WTC11 (cell line): ENCODE measurements at regions not wholly inside any gene's neighbourhood (a gene's known extent, or its start where the extent isn't known, plus 50 kb on each side); places are given as distances from the start of the nearest gene placed in this dataset.

ENCODE experiments used
- ATAC-seq: fragments of 200-7000 bp; cut with Tn5 transposase; 2 replicates; pipeline ENCODE4 v1.10.0; 2021; ENCODE audit warnings: mild to moderate bottlenecking, moderate library complexity
- CTCF ChIA-PET: fragments of 300-600 bp; sonication (Branson Sonifier 250); formaldehyde crosslinking; loops from one replicate; lab custom pipeline; 2021; ENCODE audit warnings: antibody characterized with exemption; lab: Charles Lee
- POLR2A ChIA-PET: fragments of 350-600 bp; sonication (Branson Sonifier 250); formaldehyde crosslinking; loops from one replicate; lab custom pipeline; 2021; ENCODE audit warnings: antibody characterized with exemption; lab: Charles Lee
- DNase-seq: peaks from one replicate; pipeline ENCODE4 v3.0.0; 2021; ENCODE audit warnings: low spot score
- H3K27ac Mint-ChIP-seq: 2 replicates; pipeline ENCODE4 v1.8.0; 2021; ENCODE audit warnings: mixed read lengths
- H3K27me3 Mint-ChIP-seq: 2 replicates; pipeline ENCODE4 v1.8.0; 2021; ENCODE audit warnings: low read depth, mild to moderate bottlenecking, moderate library complexity, mixed read lengths
- H3K36me3 Mint-ChIP-seq: 2 replicates; pipeline ENCODE4 v1.8.0; 2021; ENCODE audit warnings: mixed read lengths
- H3K4me1 Mint-ChIP-seq: 2 replicates; pipeline ENCODE4 v1.8.0; 2022; ENCODE audit warnings: mixed read lengths
- H3K4me3 Mint-ChIP-seq: 2 replicates; pipeline ENCODE4 v1.8.0; 2021; ENCODE audit warnings: mild to moderate bottlenecking, moderate library complexity, mixed read lengths
- H3K9me3 Mint-ChIP-seq: 2 replicates; pipeline ENCODE4 v1.8.0; 2021; ENCODE audit warnings: mixed read lengths
- CREM ChIP-seq: sonication (generic); formaldehyde crosslinking; IDR thresholded peaks from 2 replicates; pipeline ENCODE4 v1.8.1; 2022; ENCODE audit warnings: mild to moderate bottlenecking, missing genetic modification reagents, moderate library complexity
- E2F4 ChIP-seq: sonication (generic); formaldehyde crosslinking; IDR thresholded peaks from 2 replicates; pipeline ENCODE4 v1.8.1; 2022; ENCODE audit warnings: low read depth, mild to moderate bottlenecking, moderate library complexity, missing genetic modification reagents, borderline replicate concordance
- ESRRA ChIP-seq: sonication (generic); formaldehyde crosslinking; IDR thresholded peaks from 2 replicates; pipeline ENCODE4 v1.8.1; 2022; ENCODE audit warnings: mild to moderate bottlenecking, missing genetic modification reagents, borderline replicate concordance
- FOXK1 ChIP-seq: sonication (generic); formaldehyde crosslinking; IDR thresholded peaks from 2 replicates; pipeline ENCODE4 v1.8.0; 2022; ENCODE audit warnings: mild to moderate bottlenecking, moderate library complexity, missing genetic modification reagents
- GABPB1 ChIP-seq: sonication (generic); formaldehyde crosslinking; IDR thresholded peaks from 2 replicates; pipeline ENCODE4 v1.8.1; 2023; ENCODE audit warnings: mild to moderate bottlenecking, missing genetic modification reagents
- RELA ChIP-seq: sonication (generic); formaldehyde crosslinking; IDR thresholded peaks from 2 replicates; pipeline ENCODE4 v1.8.1; 2022; ENCODE audit warnings: missing genetic modification reagents, mild to moderate bottlenecking, borderline replicate concordance
- RORB ChIP-seq: fragments of 250-450 bp; sonication (Bioruptor Pico); IDR thresholded peaks from 2 replicates; pipeline ENCODE4 v1.9.0; 2021; ENCODE audit warnings: mild to moderate bottlenecking
- SMAD3 ChIP-seq: sonication (generic); formaldehyde crosslinking; IDR thresholded peaks from 2 replicates; pipeline ENCODE4 v1.8.0; 2022; ENCODE audit warnings: missing genetic modification reagents, mild to moderate bottlenecking, borderline replicate concordance
- TEAD1 ChIP-seq: sonication (generic); formaldehyde crosslinking; IDR thresholded peaks from 2 replicates; pipeline ENCODE4 v1.8.0; 2022; ENCODE audit warnings: mild to moderate bottlenecking, missing genetic modification reagents
- TEAD4 ChIP-seq: sonication (generic); formaldehyde crosslinking; IDR thresholded peaks from 2 replicates; pipeline ENCODE4 v1.8.0; 2022; ENCODE audit warnings: mild to moderate bottlenecking, missing genetic modification reagents
- USF1 ChIP-seq: sonication (generic); formaldehyde crosslinking; IDR thresholded peaks from 2 replicates; pipeline ENCODE4 v1.8.0; 2022; ENCODE audit warnings: mild to moderate bottlenecking, missing genetic modification reagents
- ZNF121 ChIP-seq: sonication (generic); formaldehyde crosslinking; IDR thresholded peaks from 2 replicates; pipeline ENCODE4 v1.8.0; 2023; ENCODE audit warnings: missing genetic modification reagents
- ZNF317 ChIP-seq: sonication (generic); formaldehyde crosslinking; IDR thresholded peaks from 2 replicates; pipeline ENCODE4 v1.8.1; 2023; ENCODE audit warnings: low read depth, mild to moderate bottlenecking, moderate library complexity, missing genetic modification reagents, borderline replicate concordance
- TF ChIP-seq, protein P1 (sequence below): fragments of 250-450 bp; sonication (Bioruptor Pico); IDR thresholded peaks from 2 replicates; pipeline ENCODE4 v2.1.2; 2022; ENCODE audit warnings: mild to moderate bottlenecking, moderate library complexity
- TF ChIP-seq, protein P2 (sequence below): sonication (generic); formaldehyde crosslinking; IDR thresholded peaks from 2 replicates; pipeline ENCODE4 v1.8.0; 2023; ENCODE audit warnings: mild to moderate bottlenecking, missing genetic modification reagents
- TF ChIP-seq, protein P3 (sequence below): sonication (generic); formaldehyde crosslinking; IDR thresholded peaks from 2 replicates; pipeline ENCODE4 v1.8.1; 2022; ENCODE audit warnings: mild to moderate bottlenecking, moderate library complexity, missing genetic modification reagents
- TF ChIP-seq, protein P4 (sequence below): sonication (generic); formaldehyde crosslinking; IDR thresholded peaks from 2 replicates; pipeline ENCODE4 v1.8.1; 2023; ENCODE audit warnings: mild to moderate bottlenecking, missing genetic modification reagents

- Mint-ChIP-seq H3K9me3 (peaks cover 9% of the 10 kb centered on the region), H3K4me3 (no peak overlapping the region), H3K27me3 (no peaks in the 10 kb centered on the region), H3K36me3 (0 out of 2 replicates have a peak, but pooled peaks cover 4% of the 10 kb centered on the region), H3K4me1 (peaks cover 11% of the 10 kb centered on the region), H3K27ac (no peak overlapping the region)
- TF ChIP-seq USF1 (CRISPR knock-in tag) (no peak), GABPB1 (CRISPR knock-in tag) (no peak), ZNF317 (no peak), TEAD4 (no peak), TEAD1 (no peak), RORB (CRISPR knock-in tag) (no peak), E2F4 (CRISPR knock-in tag) (no peak), FOXK1 (CRISPR knock-in tag) (no peak), ZNF121 (CRISPR knock-in tag) (no peak), ESRRA (no peak), CREM (CRISPR knock-in tag) (no peak), SMAD3 (CRISPR knock-in tag) (no peak)
- TF ChIP-seq, protein P1, sequence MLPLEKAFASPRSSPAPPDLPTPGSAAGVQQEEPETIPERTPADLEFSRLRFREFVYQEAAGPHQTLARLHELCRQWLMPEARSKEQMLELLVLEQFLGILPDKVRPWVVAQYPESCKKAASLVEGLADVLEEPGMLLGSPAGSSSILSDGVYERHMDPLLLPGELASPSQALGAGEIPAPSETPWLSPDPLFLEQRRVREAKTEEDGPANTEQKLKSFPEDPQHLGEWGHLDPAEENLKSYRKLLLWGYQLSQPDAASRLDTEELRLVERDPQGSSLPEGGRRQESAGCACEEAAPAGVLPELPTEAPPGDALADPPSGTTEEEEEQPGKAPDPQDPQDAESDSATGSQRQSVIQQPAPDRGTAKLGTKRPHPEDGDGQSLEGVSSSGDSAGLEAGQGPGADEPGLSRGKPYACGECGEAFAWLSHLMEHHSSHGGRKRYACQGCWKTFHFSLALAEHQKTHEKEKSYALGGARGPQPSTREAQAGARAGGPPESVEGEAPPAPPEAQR (CRISPR knock-in tag) = no peak
- TF ChIP-seq, protein P2, sequence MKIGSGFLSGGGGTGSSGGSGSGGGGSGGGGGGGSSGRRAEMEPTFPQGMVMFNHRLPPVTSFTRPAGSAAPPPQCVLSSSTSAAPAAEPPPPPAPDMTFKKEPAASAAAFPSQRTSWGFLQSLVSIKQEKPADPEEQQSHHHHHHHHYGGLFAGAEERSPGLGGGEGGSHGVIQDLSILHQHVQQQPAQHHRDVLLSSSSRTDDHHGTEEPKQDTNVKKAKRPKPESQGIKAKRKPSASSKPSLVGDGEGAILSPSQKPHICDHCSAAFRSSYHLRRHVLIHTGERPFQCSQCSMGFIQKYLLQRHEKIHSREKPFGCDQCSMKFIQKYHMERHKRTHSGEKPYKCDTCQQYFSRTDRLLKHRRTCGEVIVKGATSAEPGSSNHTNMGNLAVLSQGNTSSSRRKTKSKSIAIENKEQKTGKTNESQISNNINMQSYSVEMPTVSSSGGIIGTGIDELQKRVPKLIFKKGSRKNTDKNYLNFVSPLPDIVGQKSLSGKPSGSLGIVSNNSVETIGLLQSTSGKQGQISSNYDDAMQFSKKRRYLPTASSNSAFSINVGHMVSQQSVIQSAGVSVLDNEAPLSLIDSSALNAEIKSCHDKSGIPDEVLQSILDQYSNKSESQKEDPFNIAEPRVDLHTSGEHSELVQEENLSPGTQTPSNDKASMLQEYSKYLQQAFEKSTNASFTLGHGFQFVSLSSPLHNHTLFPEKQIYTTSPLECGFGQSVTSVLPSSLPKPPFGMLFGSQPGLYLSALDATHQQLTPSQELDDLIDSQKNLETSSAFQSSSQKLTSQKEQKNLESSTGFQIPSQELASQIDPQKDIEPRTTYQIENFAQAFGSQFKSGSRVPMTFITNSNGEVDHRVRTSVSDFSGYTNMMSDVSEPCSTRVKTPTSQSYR (CRISPR knock-in tag) = no peak
- TF ChIP-seq, protein P3, sequence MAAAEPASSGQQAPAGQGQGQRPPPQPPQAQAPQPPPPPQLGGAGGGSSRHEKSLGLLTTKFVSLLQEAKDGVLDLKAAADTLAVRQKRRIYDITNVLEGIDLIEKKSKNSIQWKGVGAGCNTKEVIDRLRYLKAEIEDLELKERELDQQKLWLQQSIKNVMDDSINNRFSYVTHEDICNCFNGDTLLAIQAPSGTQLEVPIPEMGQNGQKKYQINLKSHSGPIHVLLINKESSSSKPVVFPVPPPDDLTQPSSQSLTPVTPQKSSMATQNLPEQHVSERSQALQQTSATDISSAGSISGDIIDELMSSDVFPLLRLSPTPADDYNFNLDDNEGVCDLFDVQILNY (CRISPR knock-in tag) = no peak
- ATAC-seq (no peak), DNase-seq (no peak)
- CTCF ChIA-PET = interaction anchor here (1.4 kb wide), 1 partner anchor 210 kb away, joined by 4 read pairs; no protein-coding TSS in a partner anchor
- POLR2A ChIA-PET = no interaction called here
These were observed 214.0 kb upstream of the SLIT2 start for GRCh38 chr4:20037745-20038144.

DNA sequence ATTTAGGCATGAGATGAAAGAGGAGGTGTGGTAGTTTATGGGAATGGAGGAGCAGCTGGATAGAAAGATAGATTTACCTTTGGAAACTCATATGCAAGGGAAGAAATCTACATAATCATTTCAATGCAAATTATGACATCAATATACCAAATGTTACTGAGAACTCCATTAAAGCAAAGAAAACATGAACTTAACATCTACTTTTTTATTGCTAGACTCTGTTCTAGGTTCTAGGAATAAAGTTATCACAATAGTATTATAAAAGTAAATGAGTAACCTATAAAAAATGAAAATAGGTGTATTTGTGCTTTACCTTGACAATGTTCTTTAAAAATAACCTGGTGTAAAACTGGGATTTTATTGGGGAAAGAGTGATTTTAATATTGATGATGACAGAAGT is 221.6 kb upstream of the SLIT2 start:
- Mint-ChIP-seq H3K36me3 (0 out of 2 replicates have a peak, but pooled peaks cover 6% of the 10 kb centered on the region), H3K27ac (no peak overlapping the region), H3K9me3 (peaks cover 13% of the 10 kb centered on the region), H3K4me1 (peaks cover 4% of the 10 kb centered on the region; the same call in 1 of the 2 replicates), H3K4me3 (no peak overlapping the region), H3K27me3 (no peaks in the 10 kb centered on the region)
- CTCF ChIA-PET = no interaction called here
- TF ChIP-seq RELA (CRISPR knock-in tag) (no peak), FOXK1 (CRISPR knock-in tag) (no peak), TEAD4 (no peak)
- TF ChIP-seq, protein P4, sequence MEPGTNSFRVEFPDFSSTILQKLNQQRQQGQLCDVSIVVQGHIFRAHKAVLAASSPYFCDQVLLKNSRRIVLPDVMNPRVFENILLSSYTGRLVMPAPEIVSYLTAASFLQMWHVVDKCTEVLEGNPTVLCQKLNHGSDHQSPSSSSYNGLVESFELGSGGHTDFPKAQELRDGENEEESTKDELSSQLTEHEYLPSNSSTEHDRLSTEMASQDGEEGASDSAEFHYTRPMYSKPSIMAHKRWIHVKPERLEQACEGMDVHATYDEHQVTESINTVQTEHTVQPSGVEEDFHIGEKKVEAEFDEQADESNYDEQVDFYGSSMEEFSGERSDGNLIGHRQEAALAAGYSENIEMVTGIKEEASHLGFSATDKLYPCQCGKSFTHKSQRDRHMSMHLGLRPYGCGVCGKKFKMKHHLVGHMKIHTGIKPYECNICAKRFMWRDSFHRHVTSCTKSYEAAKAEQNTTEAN (CRISPR knock-in tag) = no peak
- POLR2A ChIA-PET = no interaction called here
- no peak for ATAC-seq
- no peak for DNase-seq
